PC-9 (cell line): ENCODE measurements at regions not wholly inside any gene's neighbourhood (a gene's known extent, or its start where the extent isn't known, plus 50 kb on each side); places are given as distances from the start of the nearest gene placed in this dataset.

Experiments
- EZH2 ChIP-seq: fragments of 200-600 bp; sonication (generic); IDR thresholded peaks from 2 replicates; pipeline ENCODE4 v1.8.0; 2017; ENCODE audit warnings: antibody characterized with exemption, low read depth
- TF ChIP-seq, protein P1 (sequence below): fragments of 200-600 bp; sonication (generic); conservative IDR thresholded peaks from 2 replicates; pipeline ENCODE4 v1.6.1; 2017; ENCODE audit warnings: mixed run types, antibody characterized with exemption, mild to moderate bottlenecking, moderate library complexity

- TF ChIP-seq, protein P1, sequence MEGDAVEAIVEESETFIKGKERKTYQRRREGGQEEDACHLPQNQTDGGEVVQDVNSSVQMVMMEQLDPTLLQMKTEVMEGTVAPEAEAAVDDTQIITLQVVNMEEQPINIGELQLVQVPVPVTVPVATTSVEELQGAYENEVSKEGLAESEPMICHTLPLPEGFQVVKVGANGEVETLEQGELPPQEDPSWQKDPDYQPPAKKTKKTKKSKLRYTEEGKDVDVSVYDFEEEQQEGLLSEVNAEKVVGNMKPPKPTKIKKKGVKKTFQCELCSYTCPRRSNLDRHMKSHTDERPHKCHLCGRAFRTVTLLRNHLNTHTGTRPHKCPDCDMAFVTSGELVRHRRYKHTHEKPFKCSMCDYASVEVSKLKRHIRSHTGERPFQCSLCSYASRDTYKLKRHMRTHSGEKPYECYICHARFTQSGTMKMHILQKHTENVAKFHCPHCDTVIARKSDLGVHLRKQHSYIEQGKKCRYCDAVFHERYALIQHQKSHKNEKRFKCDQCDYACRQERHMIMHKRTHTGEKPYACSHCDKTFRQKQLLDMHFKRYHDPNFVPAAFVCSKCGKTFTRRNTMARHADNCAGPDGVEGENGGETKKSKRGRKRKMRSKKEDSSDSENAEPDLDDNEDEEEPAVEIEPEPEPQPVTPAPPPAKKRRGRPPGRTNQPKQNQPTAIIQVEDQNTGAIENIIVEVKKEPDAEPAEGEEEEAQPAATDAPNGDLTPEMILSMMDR: no peak
- TF ChIP-seq EZH2: no peak
Observed at GRCh38 chr7:108845951-108846350, 276.3 kb downstream of the DNAJB9 start.
